DMS114 treated with DMSO at 0.1 percent for 48 hours (cell line): ENCODE measurements at regions not wholly inside any gene's neighbourhood (a gene's known extent, or its start where the extent isn't known, plus 50 kb on each side); places are given as distances from the start of the nearest gene placed in this dataset.

Experiments used
- DNase-seq: peaks from one replicate; lab custom pipeline; 2025; ENCODE audit not compliant: unreplicated experiment; lab: John Stamatoyannopoulos, UW

DNA sequence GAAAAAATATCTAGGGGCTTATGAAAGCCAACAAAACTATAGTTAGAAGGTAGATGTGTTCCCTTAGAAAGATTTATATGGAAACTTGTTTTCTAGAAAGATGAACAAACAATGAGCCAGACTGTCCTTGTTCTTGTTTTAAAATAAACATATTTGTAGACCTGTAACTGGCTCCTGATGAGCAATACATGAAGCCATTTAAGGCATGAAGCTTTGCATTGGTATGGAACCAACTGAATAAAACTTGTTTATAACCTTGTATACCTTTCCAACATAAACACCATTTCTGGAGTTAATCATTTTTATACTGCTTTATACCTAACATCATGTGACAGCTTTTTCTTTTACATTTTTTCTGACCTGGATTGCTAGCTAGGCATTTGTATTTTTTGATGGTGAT is 247.8 kb downstream of the PRL start:
- DNase-seq, result no peak

GRCh38 chr6:22053391-22053997 is 243.3 kb downstream of the PRL start:
- DNase-seq, result no peak

- DNase-seq, result no peak
Measured at GRCh38 chr6:22056398-22056797, 240.4 kb downstream of the PRL start.

DNA sequence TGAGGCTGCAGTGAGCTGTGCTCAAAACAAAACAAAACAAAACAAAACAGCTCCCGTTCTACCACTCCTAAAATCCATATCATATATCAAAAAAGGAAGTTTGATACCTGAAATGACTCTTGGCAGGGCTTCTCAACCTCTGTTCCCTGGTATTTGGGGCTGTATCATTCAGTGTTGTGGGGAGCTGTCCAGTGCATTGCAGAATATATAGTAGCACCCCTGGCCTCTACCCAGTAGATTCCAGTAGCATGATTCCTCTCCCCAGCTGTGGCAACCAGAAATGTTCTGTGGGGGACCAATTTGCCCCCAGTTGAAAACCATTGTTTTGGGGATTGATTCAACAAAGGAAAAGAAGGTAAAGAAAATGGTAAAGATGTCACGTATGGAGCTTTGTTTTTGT is 238.9 kb downstream of the PRL start:
- no peak for DNase-seq

DNA sequence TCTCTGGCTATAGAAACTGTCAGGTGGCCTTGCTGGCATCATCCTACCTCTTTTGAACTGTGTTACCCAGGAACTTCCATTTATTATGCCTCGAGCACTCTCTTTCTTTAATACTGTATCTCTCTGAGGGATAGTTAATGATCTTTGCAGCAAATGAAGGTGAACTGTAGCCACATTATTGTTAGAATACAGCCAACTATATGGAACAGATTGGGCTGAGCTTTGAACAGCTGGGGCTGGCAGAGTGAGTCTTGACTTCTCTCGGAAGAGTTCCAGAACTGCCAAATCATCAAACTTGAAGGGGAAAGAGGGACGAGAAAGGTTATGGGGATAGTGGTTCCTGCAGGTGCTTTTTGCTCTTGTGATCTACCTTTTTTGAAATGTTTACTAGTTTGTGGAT is 237.7 kb downstream of the PRL start:
- no peak for DNase-seq

DNA sequence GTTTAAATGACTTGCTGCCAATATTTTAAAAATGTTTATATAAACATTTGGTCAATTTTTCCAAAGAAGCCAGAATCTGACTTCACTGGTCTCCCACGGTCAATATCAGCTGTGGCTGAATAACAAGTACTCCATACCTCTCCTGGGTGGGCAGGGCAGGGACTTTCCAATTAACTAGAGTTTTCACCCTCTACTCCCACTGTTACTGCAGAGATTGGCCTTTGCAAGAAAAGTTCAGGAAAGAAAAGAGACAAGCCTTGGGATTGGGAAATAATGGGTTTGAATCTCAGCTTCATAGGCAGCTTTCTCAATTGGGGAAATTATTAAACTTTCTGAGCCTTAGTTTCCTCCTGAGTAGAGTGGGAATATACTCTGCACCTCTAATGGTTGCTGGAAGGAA is 236.9 kb downstream of the PRL start:
- DNase-seq, result no peak

DNA sequence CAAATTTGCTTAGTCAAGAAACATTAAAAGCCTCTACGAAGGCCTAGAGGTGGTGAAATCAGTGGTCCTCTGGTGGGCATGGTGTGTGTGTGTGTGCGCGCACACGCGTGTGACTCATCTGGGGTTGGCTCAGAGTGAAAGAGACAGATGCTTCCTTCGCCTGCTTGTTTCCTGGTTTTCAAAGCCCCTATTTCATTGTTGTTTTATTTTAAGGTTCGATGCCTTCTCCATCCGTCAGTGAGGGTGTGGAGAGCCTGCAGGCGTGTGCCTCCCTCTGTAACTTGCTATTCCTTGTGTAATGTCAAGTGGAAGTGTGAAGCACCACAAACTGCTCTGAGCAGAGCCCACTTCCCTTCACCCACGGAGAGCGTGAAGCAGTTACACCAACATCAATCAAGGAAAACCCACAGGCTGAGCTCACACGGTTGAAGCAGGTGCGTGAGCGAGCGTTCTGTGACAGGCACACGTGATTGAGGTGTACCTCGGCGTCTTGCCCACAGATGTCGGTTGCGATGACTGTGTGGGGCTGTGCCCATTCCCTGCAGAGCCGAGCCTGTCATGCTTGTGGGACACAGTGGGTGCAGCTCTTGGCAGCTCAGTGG is 233.9 kb downstream of the PRL start:
- no peak for DNase-seq

GRCh38 chr6:22064558-22064957 is 232.3 kb downstream of the PRL start:
- no peak for DNase-seq

- no peak for DNase-seq
Measured at GRCh38 chr6:22067122-22067521, 229.7 kb downstream of the PRL start.

DNA sequence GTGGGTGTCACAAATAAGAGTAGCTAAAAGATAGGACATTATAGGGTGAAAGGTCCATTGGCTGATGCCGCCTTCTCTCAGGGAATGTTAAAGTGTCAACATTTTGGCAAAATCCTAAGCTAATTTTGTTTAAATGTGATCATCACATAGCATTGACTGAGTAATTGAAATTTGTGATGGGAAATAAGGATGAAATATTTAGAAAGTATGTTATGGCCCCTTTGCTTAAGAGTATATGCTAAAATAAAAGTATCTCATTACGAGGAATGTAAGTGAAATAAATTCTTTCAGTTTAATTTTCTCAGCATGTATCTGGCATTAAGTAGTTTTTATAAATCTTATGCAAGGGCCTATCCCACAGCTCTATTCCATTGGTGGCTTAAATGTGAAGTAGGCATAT is 229.2 kb downstream of the PRL start:
- DNase-seq, result no peak

GRCh38 chr6:22068561-22069305 is 228.1 kb downstream of the PRL start:
- DNase-seq, result no peak

- DNase-seq, result no peak
Measured at GRCh38 chr6:22069306-22069800, 227.5 kb downstream of the PRL start.

GRCh38 chr6:22071270-22072041 is 225.4 kb downstream of the PRL start:
- DNase-seq, result no peak

DNA sequence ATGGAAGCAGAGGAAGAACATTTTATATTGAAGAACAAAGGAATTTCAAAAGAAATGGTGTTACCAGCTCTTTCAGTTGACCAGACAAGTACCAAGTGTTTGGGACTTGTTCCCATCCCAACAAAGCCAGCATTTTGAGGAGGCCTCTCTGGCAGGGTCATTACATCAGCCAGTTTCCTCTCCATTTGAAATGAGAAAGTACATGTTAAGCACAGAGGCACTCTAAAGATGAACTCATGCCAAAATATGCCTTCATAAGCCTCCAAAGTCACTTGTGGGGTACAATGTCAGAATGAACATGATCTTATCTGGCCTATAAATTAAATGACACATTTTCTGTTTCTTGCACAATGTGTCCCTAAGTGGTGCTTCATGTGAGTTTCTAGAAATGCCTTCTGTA is 223.9 kb downstream of the PRL start:
- DNase-seq, result no peak

DNA sequence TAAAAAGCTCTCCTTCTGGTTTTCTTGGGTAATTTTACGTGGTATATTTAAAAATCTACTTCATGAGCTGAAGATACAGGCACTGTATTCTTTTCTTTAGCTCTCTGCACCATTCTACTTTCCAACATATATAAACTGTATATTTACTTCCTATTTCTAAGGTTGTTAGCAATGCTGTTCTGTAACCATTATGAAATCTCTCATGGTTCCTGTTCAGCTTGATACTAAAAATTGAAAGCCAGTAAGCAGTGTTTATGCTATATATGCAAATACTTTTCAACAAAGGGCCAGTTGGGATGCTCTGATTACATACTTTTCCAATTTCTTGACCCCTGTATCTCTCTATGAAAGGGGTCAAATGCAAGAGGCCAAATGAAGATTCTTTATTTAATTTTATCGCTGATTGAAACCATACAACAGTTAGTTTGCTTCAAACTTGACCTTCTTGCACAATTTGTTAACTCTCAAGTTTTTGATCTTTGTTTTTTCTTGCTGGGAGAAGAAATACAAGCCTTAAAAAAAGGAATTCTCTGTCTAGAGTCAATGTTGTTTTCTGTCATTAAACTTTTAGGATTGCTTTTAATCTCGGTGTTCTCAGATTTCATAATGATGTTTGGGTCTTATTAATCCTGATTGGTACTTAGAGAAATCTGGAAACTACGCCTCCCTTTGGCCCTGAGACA is 223.2 kb downstream of the PRL start:
- DNase-seq, result no peak

- no peak for DNase-seq
Measured at GRCh38 chr6:22078288-22078687, 218.5 kb downstream of the PRL start.

GRCh38 chr6:22078802-22079545 is 217.9 kb downstream of the PRL start:
- no peak for DNase-seq

DNA sequence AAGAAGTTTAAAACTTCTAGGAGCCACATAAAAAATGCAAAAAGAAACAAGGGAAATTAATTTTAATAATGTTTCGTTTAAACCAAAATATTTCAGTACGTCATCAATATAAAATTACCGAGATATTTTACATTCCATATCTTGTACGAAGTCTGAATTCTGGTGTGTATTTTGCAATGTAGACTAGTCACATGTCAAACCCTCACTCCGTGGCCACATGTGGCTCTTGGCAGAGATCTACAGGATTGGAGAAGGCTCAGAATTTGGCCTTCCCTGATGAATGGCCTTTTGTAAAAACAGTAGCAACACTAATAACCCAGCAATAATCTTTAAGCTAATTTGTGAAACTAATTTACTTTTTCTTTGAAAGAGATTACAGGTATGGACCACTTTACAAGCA is 217.1 kb downstream of the PRL start:
- no peak for DNase-seq

DNA sequence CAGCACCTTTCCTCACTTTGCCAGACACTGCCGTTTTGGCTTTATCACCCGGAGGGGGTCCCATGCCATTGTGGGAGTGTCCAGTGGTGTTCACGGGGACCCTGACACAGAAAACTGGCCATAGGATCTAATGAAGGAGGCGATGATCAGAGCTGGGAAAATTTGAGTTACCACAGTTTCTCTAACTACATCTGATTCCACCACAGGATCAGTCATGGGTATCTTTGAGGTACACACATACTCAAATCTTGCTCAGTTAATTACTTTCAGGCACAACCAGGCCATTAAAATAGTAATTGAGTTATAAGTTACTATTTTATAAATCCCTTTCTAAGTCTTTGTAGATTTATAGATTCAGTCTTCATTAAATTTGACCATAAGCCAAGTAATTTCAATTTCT is 215.1 kb downstream of the PRL start:
- DNase-seq, result no peak

DNA sequence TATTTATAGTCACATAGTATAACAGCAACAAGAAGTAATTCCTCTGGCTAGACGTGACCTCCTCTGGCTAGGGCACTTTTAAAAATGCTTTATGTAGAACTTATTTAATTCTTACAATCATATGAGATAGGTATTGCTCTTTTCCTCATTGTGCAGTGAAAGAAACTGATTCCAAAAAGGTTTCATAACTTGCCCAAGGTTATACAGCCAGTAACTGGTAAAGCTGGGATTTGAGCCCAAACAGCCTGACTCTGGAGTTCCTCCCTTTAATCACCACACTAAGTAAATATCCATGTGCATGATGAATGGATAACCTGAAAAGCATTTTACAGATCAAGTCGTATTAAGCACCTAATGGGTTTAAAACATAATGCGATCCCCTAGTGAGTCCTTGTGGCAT is 214.6 kb downstream of the PRL start:
- DNase-seq, result no peak
